ENCODE measurements at regions not wholly inside any gene's neighbourhood (a gene's known extent, or its start where the extent isn't known, plus 50 kb on each side); places are given as distances from the start of the nearest gene placed in this dataset.

GRCh38 chr9:126221480-126221879, 105.1 kb upstream of the MVB12B start:
- DNase-seq (ENCODE audit: low read depth in 2 of 2): no peak

- DNase-seq (ENCODE audit: low read depth in 2 of 2): no peak
Measured at GRCh38 chr9:126222363-126222834, 104.2 kb upstream of the MVB12B start.

- DNase-seq (ENCODE audit: low read depth in 2 of 2): no peak
Measured at GRCh38 chr9:126222835-126223431, 103.7 kb upstream of the MVB12B start.

DNA sequence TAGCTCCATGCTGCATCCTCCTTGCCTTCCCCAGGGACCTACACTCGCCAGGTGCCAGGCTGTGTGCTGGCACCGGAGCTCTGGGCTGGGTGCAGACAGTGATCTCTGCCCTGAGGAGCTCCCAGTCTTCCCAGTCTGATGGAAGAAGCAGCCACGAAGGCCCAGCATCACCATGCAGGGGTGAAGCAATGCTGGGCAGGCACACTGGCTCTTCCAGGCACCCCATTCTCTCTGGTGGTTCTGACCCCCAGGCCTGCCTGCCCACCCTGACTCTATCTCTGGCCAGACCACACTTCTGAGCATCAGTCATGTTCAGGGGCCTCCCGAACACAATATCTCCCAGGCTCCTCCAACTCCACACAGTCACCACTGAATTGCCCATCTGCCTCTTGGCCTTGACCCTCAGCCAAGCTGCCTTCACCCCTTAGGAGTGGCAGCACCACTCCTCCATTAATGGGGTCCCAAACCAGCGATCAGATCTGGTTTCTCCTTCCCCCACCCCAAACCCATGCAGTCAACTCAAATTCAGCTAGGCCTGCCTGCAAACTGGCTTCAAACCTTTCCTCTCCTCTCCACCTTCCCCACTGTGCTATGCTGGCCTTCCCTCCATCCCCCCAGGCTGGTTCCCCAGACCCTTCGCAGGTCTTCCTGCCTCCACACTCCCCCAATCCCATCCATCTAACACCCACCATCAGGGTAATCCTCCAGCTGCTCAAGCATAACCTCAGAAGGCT, 102.7 kb upstream of the MVB12B start:
- DNase-seq (ENCODE audit: low read depth in 2 of 2): no peak

- DNase-seq (ENCODE audit: low read depth in 2 of 2): no peak
Measured at GRCh38 chr9:126225611-126226609, 100.7 kb upstream of the MVB12B start.

DNA sequence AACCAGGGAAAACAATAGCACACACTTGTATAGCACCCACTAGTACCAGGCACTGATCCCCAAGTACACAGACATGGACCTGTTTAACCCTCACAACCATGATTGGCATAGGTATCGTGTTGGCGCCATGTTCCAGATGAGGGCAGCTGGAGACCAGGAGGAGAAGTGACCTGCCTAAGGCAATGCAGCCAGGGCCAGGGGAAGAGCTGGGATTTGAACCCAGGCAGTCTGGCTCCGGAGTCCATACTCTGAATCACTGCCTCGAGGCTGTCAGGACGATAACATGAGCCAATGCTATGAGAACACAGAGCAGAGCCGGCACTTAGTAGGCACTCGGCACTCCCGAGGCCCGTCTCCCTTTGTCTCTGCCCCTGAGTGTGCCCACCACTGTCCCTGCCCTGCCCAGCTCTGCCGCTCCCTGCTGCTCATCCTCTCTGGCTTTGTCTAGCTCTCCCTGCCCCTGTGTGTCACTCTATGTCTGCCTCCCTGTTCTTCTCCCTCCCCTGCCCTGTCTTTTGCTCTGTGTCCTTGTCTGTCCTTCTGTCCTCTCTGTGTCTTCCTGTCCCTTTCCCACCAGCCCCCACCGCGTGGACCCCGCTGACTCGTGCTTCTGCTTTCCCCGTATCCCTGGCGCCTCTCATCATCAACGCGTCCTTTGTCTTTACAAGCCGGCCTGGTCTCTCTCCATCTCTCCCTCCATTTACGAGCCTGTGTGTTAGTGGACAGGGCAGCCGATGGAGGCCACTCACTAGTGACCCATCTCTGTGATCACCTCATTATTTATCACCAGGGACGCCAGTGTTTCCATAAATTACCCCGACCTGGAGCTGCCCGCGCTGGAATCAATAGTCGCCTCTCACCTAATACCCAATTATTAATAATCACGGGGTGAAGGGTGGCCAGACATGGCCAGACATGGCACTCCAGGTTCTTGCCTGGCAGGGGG, 99.4 kb upstream of the MVB12B start:
- DNase-seq (ENCODE audit: low read depth in 2 of 2): no peak

GRCh38 chr9:126228111-126228780, 98.4 kb upstream of the MVB12B start:
- DNase-seq (ENCODE audit: low read depth in 2 of 2): no peak

DNA sequence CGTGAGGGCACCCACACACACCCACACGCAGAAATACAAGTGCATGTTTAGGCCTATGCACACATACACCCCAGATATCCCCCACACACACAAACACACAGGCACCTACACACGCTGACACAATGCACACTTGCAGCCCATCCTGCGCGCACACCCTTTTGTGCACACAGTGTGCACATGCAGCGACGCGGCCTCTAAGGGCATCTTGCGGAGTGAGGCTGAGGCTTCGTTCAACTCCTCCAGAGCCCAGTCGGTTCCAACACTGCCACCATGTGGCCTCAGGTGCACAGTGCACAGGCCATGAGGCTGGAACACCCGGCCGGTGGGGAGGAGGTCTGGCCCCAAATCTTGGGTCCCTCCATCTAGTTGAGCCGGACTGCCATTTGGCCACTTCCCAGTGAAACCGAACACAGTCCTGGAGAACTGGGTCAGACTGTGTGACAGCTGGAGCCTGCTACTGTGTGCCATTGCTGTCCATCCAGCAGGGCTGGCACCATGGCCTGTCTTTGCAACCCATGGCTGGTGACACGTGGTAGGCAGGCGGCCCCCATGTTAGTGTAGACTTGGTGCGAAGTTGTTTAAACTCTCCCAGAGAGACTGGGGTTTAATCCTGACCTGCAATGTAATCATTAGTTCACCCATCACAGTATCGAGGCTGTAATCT, 97.7 kb upstream of the MVB12B start:
- peak; percentile 44 to 61 for DNase-seq (ENCODE audit: low read depth in 2 of 2)

DNA sequence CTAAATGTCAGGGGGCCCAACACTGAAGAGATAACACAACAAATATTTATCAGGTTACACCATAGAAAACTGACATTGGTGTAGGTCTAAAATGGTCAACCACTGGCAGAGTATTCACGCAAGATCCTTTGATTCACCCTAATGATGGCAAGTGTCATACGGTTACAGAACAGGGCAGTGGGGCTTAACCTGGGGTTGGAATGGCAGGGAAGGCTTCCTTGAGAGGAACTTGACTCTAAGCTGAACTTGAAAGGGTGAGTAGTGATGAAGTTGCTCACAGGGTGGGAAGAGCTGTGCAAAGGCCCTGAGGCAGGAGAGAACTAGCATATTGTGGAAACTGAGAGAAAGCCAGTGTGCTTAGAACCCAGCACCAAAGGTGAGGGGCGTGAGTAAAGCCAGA, 97.1 kb upstream of the MVB12B start:
- DNase-seq (ENCODE audit: low read depth in 2 of 2): no peak

- no peak for DNase-seq (ENCODE audit: low read depth in 2 of 2)
Measured at GRCh38 chr9:126230692-126231091, 95.9 kb upstream of the MVB12B start.

- no peak for DNase-seq (ENCODE audit: low read depth in 2 of 2)
Measured at GRCh38 chr9:126232461-126232860, 94.2 kb upstream of the MVB12B start.

DNA sequence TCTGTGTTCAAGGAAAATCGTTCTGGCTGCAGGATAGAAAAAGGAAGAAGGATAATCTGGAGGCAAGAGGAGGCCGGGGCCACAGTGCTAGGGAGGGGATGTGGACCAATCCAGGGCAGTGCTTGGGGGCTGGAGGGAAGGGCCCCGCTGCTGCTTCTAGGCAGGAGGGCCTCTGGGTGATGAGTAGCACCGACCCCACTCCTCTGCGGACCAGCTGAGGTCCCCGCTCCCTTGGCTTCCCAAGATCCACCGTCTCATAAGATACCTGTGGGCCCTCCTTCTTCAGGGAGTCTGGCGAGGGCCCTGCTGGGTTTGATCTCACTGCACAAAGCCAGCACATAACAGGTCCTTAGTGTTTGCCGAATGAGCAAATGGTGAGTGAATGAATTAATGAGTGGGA, 93.5 kb upstream of the MVB12B start:
- DNase-seq (ENCODE audit: low read depth in 2 of 2): no peak

DNA sequence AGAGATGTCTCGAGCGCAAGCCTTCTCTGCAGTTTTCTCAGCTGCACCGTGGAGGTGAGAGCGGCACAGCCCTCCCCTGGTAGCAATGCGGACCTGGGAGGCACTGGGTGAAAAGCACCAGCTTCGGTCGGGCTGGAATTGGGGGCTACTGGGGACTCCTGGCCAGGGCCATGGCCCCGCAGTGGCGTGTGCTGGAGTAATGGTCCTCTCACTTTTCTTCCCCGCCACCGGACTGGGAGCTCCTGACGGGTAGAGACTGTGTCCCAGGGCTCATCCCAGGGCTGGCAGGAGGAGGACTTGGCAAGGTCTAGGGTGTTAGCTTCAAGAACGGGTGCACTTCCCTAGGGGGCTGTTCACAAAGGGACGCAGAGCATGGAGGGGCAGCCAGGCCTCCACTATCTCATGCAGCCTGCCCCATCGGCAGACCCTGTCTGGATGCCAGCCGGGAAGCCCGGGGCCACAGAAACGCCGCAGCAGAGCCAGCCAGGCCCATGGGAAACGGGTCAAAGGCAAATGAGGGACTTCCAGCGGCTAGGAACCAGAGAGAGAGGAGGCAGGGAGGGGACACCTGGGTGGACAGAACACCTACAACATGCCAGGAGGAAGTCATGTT, 92.6 kb upstream of the MVB12B start:
- DNase-seq (ENCODE audit: low read depth in 2 of 2): no peak

- DNase-seq (ENCODE audit: low read depth in 2 of 2): no peak
Measured at GRCh38 chr9:126234681-126235335, 91.8 kb upstream of the MVB12B start.

- DNase-seq (ENCODE audit: low read depth in 2 of 2): no peak
Measured at GRCh38 chr9:126235336-126236243, 91.0 kb upstream of the MVB12B start.

DNA sequence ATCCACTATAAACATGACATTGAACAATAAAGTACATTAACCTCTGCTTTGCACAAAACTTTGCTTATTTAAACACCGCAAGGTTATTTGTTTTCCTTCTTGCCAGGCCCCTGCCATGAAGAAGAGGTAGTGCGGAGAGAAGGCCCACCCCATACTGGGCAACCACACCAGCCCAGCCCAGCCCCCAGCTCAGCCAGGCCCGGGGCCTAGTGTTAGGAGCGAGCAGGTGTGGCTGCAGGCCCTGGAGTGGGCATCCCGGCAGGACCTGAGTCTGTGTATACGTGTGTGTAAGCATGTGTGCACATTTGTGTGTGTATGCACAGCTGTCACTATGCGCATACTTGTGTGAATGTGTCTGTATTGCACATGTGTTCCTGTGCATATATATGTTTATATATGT, 90.4 kb upstream of the MVB12B start:
- DNase-seq (ENCODE audit: low read depth in 2 of 2): no peak

DNA sequence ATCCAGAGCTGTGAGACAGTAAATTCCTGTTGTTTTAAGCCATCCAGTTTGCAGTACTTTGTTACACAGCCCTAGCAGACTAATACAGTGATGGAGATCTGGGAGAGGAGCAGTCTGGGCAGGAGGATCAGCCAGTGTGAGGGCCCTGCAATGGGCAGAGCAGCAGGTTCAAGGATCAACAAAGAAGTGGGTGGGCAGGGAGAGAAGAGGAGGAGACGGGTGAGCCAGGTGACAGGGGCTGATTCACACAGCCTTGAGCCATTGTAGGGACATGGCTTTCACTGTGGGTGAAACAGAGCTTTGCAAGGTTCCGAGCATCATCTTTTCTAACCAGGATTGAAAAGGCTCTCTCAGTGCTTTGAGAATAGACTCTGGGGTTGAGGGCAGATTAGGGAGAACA, 88.2 kb upstream of the MVB12B start:
- DNase-seq (ENCODE audit: low read depth in 2 of 2): no peak

GRCh38 chr9:126239515-126239914, 87.1 kb upstream of the MVB12B start:
- DNase-seq (ENCODE audit: low read depth in 2 of 2): no peak
